Fibroblast of skin of right quadriceps (primary cell): ENCODE measurements at regions not wholly inside any gene's neighbourhood (a gene's known extent, or its start where the extent isn't known, plus 50 kb on each side); places are given as distances from the start of the nearest gene placed in this dataset.
"Not testable (repeated sequence)": the region's sequence is repeated elsewhere in the genome, so short reads cannot be mapped to it uniquely, and the experiment has no call there.

Source experiments
- DNase-seq: peaks from one replicate; pipeline ENCODE4 v3.0.0-alpha.2; 2013

DNA sequence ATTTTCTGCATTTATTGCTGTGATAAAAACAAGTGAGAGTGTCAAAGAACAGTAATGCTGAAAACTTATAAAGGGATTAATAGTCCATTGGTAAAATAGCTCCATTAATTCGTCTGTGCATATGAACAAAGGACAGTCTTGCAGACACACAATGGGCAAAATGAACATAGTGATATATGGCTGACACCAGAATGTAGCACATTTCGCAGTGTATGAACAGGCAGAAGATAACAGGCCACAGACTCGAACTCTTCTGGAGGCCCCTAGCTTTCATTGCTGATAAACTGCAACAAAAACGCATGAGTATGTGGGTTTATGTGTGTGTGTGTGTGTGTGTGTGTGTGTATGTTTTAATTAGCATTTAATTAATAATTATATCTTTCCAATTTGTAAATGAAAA lies 354.8 kb downstream of the TAF11L14 start:
- no peak for DNase-seq

DNA sequence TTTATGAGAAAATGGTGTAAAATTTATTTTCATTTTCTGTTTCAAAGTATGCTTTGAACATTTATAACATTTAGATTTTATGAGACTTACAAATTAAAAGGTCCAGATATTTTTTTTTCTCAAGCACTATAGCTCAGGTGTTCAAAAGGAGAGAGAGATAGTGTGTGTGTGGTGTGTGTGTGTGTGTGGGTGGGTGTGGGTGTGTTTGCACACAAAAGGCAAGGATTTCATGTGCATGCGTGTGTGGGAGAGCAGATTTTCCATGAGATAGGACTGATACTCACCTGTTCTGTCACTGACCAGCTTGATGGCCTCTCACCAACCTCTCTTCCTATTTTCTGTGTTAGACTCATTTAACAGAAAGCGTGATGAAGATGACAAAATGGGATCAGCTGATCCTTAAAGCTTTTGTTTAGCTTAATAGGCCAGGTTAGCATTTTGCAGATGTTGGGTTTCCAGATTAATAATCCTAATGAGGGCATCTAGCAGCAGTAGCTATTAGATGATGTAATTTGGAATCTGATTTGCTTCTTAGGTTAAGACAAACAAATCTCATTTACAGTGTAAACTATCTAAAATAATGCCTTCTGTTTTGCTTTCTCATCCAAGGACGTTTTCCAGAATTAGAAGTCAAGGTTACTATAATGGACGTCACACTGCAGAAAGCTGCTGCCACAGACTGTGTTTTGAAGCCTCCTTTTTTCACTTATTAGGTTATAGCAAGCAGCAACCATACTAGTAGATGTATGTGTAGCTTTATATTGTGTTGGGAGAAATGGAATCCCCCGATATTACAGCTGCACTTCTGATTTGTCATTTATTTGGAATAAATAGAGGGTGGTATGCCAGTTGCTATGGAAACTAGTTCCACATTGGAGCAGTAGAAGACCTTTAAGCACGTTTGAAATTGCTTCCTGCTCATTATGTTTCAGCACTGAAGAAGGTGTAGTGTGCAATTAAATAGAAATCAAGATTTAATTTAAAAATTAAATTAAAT lies 355.6 kb downstream of the TAF11L14 start:
- no peak for DNase-seq

DNA sequence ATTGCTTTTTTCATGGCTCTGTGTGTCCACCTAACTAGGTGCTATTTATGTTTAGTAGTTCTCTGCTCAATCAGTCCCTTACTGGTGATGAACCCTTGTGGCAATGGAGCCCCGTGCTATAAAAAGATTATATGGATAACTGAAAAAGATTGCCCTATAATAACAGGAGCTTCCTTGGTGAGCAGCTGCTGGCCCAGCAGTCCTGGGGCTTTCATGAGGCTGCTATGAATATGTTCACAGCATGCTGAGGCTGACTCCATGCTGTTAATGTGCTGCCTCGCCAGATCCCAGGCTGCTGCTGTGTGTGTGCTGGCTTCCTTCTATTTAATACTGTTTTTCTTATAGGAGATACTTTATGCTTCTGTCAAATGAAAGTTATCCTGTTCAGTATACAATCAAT lies 357.5 kb downstream of the TAF11L14 start:
- no peak for DNase-seq

DNA sequence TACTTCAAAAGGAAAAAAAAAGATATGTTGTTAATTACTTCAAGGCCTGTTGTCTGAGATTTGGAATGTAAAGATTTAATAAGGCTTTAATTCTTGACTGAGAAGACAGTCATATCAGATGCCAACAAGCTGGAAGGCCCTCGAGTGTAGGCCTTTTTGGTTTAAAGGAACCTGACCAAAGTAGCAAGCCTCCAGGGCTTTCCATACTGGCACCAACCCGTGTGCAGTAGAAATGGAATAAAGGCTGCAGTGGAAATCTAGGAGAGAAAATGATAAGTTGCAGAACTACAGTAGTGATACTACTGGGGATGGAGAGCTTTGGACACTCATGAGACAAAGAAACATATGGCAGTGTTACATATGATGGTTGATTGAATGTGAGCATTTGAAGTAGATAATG lies 358.0 kb downstream of the TAF11L14 start:
- no peak for DNase-seq

DNA sequence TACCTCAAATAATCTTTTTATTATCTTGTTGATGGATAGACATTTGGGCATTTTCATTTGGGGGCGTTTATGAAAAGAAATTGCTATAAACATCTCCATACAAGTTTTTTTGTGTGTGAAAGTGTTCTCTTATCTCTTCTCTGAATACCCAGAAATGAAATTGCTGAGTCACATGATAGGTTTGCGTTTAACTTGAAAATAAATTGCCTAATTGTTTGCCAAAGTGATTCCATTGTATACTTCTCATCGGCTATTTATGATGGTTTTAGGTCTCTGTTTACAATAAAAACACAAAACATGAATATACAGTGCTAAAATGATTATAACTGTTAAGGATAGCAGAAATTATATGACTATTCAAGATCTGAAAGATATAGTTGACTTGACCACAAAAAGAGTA lies 361.7 kb downstream of the TAF11L14 start:
- DNase-seq = no peak

DNA sequence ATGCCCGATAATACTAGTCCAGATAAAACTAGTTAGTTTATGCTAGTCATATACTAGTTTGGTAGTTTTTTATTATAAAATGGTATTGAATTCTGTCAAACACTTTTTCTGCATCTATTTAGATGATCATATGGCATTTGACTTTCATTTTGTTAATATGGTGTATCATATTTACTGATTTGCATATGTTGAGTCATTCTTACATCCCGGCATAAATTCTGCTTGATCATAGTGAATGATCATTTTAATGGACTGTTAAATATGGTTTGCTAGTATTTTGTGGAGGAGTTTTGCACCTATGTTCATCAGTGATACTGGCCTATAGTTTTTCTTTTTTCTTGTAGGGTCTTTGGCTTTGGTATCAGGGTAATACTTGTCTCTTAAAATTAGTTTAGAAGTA lies 365.6 kb downstream of the TAF11L14 start:
- no peak for DNase-seq

DNA sequence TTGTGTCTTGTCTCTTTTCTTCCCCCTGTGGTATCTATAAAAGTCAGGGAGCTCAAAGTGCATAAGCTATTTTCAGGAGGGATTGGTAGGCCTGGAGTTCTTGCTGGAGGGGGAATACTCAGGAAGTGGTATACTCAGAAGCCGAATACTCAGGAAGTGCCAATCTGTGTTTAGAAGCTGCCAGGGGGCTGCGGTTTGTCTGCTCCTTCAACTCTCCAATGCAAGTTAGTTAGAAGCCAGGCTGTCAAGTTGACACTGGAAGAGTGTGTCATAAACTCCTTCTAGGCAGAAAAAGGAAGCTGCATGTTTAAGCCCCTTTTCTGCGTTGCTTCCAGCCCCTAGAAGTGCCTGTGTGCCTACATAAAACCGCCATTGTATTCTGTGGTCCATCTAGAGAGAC lies 366.5 kb downstream of the TAF11L14 start:
- DNase-seq = no peak

DNA sequence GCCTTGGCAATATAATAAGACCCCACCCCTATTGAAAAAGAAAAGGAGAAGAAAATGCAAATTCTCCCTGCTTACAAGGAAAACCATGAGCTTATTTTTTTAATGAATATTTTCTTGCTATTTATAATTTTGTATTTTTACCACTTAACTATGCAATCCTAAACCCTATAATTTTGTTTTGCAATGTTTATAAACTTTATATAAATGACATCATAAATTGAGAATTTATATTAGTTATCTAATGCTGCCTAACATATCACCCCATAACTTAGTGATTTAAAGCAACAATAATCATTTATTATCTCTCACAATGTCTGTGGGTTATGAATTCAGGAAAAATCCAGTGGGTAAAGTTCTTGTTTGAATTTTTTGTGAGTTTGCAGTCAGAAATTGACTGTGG lies 369.1 kb downstream of the TAF11L14 start:
- no peak for DNase-seq

DNA sequence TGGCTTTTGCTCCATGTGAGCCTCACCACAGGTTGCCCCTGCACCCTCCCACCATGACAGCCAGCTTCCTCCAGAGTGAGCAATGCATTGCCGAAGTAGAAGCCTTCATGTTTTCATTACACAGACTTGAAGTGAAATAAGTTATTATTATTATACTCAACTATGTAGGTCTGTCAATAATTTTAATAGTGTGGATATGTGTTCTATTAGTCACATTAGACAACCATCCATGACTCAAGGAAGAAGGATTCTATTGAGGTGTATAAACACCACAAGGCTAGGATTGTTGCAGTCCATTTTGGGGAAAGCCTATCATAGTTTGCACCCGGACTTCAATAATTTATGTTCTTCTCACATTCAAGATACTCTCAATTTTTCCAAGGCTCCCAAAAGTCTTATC lies 369.5 kb downstream of the TAF11L14 start:
- no peak for DNase-seq

DNA sequence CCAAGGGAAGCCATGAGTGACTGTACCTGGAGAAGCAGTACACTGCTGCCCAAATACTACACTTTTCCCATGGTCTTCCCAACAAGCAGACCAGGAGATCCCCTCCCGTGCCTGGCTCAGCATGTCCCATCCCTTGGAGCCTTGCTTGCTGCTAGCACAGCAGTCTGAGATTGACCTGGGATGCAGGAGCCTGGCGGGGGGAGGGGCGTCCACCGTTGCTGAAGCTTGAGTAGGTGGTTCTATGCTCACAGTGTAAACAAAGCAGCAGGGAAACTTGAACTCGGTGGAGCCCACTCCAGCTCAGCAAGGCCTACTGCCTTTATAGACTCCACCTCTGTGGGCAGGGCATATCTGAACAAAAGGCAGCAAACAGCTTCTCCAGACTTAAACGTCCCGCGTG lies 372.0 kb downstream of the TAF11L14 start:
- DNase-seq = not testable (repeated sequence)

DNA sequence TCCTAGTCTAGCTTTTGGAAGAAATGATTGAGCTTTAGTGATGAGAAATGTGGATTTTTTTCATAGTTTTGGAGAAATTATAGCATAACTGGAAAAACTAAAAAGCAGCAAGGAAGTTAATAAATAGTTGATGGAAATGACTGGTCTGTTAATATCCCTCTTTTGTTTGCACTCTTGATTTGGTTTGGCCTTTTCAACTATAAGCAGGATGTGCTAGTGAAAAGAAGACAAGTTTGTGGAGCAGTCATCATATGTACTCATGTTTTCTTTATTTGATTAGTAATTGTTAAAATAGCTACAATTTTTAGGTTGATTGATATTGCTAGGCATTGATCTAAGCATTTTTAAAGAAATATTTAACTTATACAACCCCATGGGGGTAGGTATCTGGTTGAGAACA lies 374.7 kb downstream of the TAF11L14 start:
- no peak for DNase-seq

DNA sequence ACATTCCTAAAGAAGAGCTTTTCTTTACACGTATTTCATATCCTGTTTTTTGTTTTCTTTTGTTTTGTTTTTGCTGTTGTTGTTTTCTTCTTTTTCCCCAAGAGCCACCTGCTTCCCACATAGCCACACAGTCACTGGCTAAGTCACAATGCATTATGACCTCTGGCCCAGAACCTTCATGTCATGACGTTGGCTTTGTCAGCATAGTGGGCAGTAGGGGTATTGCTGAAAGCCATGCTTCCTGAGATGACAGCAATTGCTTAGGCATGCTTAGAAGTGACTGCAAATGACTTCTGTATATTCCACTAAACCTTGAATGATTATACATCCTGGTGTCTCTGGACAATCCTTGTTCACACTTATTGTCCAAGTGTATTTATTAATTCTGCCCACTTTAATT lies 375.8 kb downstream of the TAF11L14 start:
- DNase-seq = no peak

DNA sequence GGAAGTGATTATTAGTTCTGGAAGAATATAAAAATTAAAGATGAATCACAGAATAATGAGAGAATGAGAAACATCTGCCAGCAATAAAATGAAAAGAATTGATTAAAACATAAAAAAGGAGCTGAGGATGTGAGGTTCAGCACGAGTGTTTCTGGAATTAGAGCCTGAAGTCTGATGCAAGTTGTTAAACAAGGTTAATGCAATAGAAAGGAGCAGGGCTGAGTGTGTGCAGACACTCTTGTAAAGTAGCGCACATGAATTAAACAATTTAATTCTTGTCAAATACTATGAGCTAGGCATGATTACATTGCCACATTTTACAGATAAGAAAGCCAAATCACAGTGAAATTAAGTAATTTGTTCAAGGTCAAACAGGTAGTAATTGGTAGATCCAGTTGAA lies 384.2 kb downstream of the TAF11L14 start:
- no peak for DNase-seq

DNA sequence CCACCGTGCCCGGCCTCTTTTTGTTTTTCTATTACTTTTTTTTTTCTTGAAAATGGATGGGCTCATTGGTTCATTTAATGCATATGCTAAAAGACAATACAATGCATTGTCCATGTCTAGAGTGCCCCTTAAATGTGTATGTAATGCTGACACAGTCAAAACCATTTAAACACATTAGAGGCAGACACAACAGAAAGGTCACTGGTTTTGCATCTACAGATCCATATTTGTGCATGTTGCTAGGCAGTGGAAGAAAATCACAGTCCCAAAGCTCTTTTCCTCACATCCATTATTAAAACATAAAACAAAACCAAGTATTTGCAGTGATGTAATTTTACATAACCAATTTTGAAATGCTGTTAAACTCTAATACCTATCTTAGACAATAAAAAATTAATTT lies 389.0 kb downstream of the TAF11L14 start:
- DNase-seq = no peak

DNA sequence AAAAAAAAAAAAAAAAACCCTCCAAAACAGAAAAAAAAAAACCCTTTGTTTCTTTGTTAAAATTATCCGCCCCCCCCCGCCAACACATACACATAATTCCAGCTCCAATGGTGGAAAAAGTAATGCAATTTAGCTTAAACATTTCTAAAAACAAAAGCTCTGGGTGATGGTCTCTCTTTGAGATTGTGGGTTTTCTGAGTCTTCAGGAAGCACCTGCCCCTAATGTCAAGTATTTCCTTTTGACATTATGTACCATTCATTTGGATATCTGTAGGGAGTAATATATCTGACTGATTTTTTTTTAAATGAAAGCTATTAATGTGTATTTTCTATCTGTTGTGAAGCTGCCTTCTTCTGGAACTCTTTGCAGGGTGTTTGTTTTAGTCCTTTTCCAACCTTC lies 389.7 kb downstream of the TAF11L14 start:
- no peak for DNase-seq

DNA sequence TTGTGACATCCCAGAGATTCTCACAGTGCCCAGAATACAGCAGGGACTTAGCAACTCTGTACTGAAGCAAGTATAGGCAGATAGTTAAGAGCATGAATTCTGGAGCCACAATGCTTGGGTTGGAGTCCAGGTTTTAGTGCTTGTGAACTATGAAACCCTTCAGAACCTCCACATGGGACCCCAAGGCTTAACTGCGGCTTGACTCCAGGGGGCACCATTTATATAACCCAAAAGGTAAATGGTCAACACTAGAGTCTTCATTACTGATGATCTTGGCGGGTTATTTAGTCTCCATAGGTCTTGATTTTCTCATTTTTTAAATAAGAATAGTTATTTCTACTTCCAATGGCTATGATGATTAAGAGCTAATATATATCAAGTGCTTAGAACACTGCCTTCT lies 390.3 kb downstream of the TAF11L14 start:
- DNase-seq = no peak

DNA sequence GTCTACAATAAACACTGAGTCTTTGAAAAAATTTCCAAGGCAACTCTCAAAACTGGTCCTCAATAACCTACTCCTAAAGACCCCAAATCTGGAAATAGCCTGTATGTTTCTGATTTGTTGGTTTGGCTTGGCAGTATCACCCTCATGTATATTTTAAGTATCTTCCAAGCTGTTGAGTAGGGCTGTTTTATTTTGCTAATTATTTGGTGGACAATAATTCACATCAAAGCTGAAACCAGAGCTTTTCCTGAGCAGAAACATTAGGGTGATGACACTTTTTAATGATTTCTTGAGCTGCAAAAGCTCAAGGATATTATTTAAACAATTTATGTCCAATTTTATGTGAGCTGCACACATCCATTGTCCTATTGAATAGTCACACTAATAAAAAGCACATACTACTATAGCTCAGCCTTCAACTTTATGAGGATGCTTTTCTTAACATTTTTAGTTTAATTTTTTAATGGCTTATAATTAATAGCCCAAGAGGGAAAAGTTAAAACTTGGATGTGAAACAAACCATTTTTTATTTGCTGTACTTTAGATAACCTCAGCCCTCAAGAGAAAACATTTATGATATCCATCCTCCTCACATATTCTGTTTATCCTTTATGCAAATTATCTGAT lies 393.1 kb downstream of the TAF11L14 start:
- no peak for DNase-seq

DNA sequence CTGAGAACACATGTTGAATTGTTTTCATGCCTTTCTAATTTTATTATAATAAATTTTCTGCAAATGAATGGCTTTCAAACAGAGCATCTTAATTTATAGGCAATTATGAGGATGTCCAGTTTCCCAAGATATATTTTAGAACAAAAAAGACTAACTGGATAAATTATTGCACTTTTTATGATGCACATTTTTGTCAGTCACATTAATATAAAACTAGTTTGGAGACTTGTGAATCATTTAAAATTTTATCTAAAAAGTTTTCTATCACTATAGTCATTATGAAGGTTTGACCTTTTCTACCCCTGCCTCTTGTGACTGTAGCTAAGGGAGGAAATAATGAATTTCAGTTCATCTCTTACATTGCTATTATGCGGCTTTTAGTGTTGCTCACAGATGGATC lies 393.8 kb downstream of the TAF11L14 start:
- no peak for DNase-seq

DNA sequence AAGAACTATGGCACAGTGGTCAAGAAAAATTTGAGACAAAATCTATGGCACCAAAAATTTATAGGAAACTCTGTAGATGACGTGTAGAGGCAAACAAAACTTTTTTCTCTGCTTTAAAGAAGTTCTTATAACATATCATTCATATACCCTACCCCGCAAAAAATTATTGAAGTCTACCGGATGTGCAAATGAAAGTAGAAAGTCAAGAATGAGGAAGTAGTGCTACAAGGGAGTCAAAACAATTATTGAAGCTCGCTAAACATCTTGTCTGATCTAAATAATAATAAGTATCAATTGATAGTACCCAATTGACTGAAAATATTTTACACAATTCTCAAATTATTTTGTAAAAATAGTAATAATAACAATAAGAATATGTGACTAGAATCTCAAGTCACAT lies 398.5 kb downstream of the TAF11L14 start:
- no peak for DNase-seq

DNA sequence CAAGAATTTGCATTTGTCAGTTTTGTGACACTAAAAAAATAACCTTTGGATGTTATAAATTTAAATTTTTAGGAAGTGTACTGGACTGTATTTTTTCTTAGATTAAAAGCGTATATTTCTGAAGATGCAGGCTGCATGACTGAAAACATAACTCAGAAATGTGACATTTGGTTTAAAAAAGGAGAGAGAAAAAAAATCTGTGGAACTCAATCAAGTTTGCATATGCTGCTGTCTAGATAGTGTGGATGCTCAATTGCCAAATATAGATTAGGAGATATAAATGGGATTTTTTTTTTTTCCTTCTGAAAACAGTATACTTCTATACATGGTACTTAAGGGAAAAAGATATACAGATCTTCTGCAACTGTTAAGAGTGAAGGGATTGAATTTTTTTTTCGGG lies 402.3 kb downstream of the TAF11L14 start:
- DNase-seq = no peak

DNA sequence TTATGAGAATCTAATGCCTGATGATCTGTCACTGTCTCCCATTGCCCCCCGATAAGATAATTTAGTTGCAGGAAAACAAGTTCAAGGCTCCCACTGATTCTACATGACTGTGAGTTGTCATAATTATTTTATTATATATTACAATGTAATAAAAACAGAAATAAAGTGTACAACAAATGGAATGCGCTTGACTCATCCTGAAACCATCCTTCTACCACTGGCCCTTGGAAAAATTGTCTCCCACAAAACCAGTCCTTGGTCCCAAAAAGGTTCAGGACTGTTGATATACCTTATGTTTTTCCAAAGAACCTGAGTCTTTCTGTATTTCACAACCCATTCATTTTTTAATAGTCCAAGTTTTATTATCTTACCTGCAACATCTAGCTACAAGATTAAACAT lies 403.5 kb downstream of the TAF11L14 start:
- DNase-seq = no peak

DNA sequence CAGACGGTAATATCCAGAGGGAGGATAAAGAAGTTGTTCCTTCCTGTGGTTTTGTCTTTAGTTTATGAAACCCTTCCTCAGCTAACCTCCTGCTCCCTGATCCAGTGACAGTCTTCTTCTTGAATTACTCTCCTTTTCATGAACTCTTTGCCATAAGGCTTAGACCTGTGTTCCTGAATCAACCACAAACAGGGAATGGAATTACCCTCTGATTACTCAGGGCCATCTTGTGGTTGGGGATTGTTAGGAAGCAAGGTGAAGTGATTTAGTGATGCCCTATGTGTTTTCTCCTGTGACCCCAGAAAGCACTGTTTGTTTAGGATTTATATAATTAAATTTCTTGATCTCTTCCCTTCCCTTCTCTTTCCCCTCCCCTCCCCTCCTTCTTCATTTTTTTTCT lies 409.1 kb downstream of the TAF11L14 start:
- DNase-seq = no peak

DNA sequence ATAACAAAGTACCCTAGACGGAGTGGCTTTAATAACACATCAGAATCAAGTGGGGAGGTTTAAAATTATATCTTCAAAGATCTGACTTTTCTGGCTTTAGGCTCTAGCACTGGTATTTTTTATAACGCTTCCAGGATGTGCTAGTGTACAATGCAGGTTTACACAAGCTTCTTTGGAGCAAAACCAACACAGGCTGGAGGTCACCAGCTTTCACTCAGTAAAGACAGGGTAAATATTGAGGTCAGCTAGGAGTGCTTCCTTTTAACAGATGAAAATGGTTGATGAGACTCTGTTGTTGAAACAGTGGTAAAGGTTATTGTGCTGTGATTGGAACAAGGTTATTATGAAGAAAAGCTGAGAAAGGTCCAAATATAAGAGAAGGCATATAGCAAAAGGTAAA lies 414.2 kb downstream of the TAF11L14 start:
- no peak for DNase-seq

DNA sequence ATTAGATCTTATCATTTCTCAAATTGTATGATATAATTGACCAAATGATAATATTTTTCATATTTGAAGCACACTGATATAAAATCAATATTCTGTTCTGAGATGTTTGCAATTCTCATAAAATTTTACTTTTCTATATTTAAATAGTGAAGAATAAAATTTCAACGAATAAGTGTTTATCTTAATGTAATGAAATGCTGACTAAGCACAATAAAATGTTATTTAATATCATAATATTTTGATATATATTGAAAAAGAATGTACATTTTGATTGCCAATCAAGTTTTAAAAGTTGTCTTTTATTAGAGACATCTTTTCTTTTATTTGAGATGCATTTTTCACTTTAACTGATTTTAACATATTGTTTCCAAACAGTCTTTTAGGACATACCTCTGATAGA lies 416.1 kb downstream of the TAF11L14 start:
- DNase-seq = no peak

DNA sequence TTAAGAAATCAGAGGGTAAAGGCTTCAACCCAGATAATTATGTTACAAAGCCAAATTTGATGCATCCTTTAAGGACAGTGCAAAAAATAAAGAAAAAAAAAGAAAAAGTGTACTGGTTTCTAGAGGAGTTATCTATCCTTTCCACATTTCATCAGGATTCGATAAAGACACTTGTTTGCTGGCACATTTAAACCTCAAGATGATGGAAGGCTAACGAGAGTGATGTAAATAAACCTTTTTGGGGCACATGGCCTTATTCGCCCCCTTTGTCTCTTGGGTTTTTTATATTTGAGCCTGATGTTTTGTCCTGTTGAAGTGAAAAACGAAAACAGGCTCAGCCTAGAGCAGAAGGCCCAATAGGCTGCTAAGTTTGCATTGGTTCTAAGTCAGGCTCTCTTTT lies 416.5 kb downstream of the TAF11L14 start:
- no peak for DNase-seq
